ENCODE measurements at regions not wholly inside any gene's neighbourhood (a gene's known extent, or its start where the extent isn't known, plus 50 kb on each side); places are given as distances from the start of the nearest gene placed in this dataset.

GRCh38 chr2:236888794-236889780 is 196.6 kb upstream of the COPS8 start:
- no peak for TF ChIP-seq MCM2 (IDR thresholded peaks at IDR 0.05; ENCODE audit: low read depth)
- TF ChIP-seq CTCF (IDR thresholded peaks at IDR 0.05 in 2 of 3, conservative IDR thresholded peaks at IDR 0.05 in 1 of 3; ENCODE audit: insufficient read depth in 2 of 3, low read depth in 1 of 3, low read length in 3 of 3) = no peak

All from K562 (cell line).